ENCODE measurements at regions not wholly inside any gene's neighbourhood (a gene's known extent, or its start where the extent isn't known, plus 50 kb on each side); places are given as distances from the start of the nearest gene placed in this dataset.

DNA sequence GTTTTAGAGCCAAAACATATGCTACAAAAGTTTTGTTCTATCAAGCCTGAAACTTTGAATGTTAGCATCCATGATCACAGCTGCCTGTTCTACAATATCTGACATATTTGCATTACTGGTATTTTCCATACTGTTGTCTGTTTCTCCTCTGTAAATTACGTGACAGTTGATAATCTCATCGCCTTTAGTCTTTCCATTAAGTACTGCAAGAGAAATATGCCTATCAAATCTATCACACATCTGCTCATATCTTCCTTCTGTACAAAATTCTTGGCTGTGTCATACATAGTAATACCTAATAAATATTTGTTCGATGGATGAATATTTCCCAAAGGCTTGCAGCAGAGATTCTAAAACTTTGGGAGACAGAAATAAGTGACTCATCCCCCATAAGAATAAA is 717.3 kb downstream of the OTOL1 start:
- DNase-seq = no peak

DNA sequence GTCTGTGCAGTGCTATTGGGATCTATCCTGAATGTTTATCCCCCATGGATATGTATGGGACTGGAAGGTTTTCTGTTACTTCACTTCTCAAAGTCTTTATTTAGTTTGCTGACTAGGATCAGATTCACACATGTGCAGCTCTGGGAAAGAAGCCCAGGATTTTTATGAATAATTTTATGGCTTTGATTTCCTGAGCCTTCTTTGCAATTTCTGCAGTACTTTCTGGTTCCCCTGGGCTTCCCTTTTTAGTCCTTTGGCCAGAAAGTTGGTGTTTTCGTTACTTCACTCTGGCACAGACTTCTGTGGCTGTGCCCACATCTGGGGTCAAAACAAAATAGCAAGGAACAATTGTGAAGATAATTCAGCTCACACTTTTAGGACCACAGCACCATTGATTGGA is 721.0 kb downstream of the OTOL1 start:
- no peak for DNase-seq

DNA sequence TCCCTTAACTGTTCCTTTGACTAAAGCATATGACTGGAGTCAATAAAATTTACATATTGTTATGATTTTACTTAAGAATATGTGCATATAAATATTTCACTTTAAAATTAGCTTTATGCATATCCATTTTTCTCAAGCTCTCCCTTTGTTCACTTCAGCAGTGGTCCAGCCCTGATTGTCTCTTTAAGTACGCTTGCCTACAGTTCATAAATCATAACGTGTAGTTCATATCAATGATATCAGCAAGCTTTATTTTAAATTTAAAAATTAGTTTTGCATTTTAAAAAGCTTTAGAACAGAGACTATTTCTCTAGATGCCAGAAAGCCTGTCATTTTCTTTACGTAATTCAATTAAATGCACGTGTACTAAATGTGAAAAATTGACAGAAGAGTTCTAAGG is 721.9 kb downstream of the OTOL1 start:
- no peak for DNase-seq

DNA sequence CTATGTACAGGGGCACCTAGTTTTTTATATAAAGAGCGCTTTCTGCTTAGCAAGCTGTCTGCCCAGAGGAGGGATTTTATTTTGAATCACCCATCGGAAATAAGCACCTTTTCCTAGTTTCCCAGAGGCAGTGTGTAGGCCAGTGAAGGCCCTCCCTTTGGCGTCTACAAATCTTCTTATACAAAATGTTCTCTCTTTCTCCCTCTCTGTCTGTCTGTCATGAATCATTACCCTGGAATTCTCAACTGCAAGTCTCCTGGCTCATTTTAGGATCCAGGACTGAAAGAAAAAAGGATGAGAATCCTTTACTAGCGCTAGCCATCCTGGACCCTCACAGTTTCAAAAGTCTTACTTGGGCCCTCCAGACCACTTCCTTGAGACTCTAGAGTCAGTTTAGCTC is 728.1 kb downstream of the OTOL1 start:
- DNase-seq = no peak

DNA sequence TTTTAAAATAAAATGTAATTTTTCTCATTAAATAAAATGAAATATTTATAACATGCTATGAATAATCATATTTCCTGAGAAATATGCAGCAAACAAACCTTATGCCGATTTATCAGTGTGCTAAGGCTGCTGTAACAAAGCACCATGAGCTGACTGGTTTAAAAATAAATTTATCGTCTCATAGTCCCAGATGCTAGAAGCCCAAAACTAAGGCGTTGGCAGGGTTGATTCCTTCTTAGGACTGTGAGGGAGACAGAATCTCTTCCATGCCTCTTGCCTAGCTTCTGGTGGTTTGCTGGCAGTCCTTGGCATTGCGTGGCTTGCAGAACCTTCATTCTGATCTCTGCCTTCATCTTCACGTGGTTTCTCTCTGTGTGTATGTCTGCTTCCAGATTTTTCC is 740.3 kb downstream of the OTOL1 start:
- no peak for DNase-seq

DNA sequence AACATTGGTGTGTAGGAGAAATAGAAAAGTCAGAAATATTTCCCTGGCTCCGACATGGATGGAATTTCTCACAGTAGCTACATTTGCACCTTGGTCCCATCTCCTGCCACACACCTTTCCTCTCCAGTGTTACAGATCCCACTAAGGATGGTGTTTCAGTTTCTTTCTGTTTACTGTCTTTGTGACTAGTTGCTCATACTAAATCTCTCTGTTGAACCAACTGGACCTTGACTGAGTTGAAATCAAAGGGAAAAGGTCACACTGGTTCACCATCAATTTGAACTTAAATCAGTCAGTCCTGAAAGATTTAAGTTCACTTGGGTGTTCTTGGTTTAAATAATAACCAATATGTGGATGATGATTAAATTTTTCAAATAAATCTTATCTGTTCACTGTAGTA is 754.2 kb downstream of the OTOL1 start:
- no peak for DNase-seq

DNA sequence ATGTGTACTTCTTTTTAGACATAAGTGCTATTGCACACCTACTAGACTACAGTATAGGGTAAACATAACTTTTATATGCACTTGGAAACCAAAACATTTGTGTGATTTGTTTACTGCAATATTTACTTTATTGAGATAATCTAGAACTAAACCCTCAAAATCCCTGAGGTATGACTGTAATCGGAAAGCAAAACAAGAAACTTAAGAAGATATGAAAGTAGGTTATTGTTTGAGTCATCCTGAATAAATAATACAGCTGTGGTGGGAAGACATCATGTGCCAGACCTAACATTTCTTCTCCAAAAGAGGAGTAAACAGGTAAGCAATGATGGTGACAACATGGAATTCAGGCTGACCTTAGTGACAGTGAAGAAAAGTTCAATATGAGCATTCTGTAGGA is 765.5 kb downstream of the OTOL1 start:
- DNase-seq = no peak

DNA sequence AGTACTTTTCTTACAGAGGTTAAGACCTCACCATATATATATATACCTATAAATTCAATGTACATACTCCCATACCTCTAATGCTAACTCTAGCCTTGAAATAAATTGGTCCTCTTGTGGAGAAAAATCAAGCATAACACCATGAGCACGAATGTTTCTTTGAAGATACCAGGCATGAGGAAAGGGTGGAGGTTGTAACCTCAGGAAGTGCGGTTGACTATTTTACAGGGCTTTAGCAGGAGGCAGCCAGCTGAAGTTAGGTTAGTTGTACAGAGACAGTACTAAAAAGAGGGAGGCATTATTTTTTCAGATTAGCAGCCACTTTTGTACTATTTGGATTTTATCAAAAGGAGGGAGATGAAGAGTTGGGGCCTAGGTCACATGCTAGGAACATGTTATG is 767.0 kb downstream of the OTOL1 start:
- DNase-seq = no peak

DNA sequence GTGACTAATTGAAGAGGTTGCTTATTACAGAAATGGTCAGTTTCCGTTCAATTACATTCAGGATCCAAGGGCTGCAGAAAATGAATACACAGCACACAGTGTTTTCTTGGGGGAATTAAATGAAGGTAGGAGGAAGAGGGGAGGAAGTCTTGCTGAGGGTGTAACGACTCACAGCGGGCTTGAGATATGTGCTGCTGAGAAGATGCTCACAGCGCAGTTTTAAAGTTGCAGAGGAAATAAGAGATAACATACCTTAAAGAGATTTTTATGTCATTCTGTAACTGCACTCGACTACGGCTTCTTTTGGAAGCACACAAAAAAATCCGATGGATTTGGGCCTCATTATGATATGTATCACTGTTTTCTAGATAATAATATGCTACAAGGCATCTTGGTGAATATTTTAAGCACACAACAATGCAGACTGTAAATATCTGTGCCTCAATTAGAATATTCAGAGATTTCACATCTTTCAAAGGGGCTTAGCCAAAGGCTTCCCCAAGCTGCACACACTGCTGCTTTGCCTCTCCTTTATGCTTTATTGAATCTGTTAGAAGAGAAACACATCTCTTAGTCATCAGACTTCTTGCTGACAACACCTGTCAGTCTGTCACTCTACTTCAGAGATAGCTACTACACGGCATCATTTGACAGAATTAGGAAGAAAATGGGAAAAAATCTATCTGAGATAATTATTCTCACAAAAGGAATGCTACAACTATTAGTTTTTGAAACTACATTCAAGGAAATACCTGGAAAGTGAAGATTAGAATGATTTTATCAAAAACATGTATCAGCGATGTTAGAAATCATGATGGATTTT is 773.2 kb downstream of the OTOL1 start:
- no peak for DNase-seq

DNA sequence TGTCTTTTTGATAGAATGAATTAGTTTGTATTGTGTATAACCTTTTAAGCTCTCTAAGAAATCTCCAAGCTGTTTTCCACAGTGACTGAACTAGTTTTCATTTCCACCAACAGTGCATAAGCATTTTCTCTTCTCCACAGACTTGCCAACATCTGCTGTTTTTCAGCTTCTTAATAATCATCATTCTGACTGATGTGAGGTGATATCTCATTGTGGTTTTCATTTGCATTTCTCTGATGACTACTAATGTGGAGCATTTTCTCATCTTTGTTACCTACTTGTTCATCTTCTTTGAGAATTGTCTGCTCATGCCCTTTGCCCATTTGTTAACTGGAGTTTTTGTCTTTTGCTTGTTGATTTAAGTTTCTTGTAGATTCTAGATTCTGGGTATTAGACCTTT is 777.5 kb downstream of the OTOL1 start:
- DNase-seq = no peak

DNA sequence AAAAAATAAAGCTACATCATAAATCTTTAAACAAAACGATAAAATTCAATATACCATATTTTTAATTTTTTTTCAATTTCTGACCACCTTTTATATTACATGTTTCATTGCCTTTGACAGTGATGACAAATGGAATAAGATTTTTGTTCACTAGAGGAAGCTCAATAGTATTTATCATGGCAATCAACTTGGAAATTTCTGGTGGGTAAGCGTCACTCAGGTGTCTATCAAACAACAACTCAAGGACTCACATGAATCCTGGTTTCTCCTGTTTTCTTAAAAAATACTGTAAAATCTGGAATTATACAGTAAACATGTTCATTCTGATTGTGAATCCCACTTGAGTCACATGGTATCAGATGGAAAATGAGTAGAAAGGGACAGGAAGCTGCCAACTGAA is 782.2 kb downstream of the OTOL1 start:
- no peak for DNase-seq

DNA sequence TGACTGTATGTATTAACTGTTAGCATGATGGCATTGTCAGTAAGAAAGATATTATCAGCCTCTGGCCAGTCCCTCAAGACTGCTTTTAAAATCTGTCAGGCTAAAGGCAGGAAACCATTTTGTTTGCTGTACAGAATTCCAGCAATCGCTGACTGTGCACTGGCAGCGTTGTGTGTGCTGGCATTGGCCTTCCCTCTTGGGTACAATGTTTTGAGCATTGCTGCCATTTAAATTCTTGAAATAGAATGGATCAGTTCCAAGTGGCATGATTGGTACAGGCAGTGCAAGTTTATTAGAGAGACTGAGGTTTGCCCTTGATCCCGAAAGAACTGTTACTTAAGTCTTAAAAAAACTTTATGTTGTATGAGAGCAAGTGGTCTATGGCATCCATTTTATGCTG is 788.7 kb downstream of the OTOL1 start:
- DNase-seq = no peak

DNA sequence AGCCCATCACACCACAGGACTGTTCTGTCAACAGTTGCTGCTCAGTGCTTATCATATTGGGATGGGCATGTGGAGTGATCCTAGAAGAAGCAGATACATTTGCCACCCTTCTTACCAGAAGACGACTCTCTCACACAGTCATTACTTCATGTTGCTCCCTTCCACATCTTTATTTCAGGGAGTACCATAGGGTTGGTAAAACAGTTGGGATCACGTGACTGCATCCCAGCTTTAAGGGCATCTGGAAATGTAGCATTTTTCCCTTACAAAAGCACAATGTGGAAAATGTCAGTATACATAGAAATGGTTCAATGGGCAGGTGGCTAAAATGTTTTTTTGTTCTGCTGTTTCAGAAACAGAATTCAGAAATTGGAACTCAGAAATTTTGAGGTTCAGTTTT is 791.0 kb downstream of the OTOL1 start:
- DNase-seq = no peak

DNA sequence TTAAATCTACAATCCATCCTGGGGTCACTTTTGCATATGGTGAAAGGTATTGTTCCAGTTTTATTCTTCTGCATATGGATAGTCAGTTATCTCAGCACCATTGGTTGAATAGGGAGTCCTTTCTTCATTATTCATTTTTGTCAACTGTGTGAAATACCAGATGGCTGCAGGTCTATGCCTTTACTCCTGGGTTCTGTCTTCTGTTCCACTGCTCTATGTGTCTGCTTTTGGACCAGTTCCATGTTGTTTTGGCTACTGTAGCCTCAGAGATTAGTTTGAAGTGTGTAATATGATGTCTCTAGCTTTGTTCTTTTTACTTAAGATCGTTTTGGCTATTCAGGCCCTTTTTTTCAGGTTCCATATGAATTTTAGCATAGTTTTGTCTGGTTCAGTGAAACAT is 795.8 kb downstream of the OTOL1 start:
- DNase-seq = no peak

DNA sequence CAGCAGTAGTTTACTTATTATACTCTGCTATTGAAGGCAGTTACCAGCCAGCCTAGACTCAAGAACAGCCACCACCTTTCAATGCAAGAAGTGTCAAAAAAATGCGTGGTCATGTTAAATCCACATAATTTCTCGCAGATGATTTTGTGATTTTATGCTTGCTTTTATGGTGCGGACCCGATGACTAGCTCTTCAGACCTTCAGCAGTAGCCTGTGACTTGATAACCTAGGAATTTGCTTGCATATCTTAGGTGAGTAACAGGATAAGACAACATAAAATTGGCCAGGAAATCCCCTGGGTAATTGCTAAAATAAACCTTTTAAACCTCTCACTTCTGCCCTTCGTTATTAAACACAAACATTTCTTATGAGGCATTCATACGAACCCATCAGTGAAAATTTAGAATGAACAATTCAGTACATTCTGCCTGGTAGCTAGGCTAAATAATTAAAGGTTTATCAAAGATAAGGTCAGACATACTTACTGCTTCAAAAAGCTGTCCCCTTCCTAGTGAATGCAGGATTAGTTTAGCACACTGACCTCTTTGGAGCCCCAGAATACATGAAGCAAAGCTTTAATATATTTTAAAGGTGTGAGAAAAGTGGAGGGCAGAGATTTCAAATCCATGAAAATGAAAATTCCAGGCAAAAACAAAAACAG is 798.8 kb downstream of the OTOL1 start:
- no peak for DNase-seq

DNA sequence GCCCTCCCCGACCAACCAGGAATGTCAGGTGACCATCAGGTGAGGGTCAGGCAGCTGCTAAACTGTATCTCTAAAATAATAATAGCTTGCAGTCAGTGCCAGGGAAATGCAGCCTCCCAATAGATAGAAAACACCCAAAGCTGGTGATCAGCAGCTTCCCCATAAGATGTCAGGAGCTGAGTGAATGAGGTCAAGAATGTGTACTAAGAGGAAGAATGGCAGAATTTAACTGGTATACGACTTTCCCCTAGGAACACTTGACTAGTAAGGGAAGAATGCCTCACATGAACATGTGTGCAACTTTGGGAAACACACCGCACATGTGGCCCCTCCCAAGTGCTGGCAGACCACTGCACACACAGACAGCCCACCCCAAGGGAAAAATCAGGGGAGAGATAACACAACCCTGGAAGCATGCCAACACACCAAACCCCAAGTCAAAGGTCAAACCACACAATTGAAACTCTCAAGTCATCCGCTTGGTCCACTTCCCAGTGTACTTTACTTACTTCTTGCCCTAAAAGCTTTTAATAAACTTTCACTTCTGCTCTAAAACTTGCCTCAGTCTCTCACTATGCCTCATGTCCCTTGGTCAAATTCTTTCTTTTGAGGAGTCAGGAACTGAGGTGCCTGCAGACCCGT is 806.5 kb downstream of the OTOL1 start:
- DNase-seq = no peak

DNA sequence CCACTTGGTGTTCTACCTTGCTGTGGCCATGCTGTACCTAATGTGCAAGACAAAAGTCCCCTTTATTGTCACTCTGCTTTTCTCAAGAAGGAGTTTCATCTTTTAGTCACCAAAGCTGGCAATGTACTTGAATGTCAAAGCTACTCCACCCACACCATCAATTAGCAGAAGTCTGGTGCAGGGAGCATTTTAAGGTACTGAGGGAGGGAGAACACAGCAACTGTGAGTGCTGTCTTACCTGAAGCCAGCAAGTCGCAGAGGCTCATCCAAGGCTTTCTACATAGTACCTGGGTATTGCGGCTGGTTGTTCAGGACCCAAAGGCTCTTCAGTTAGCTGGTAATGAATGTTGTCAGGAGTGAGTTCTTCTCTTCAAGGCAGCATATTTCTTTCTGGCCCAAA is 820.4 kb downstream of the OTOL1 start:
- no peak for DNase-seq

DNA sequence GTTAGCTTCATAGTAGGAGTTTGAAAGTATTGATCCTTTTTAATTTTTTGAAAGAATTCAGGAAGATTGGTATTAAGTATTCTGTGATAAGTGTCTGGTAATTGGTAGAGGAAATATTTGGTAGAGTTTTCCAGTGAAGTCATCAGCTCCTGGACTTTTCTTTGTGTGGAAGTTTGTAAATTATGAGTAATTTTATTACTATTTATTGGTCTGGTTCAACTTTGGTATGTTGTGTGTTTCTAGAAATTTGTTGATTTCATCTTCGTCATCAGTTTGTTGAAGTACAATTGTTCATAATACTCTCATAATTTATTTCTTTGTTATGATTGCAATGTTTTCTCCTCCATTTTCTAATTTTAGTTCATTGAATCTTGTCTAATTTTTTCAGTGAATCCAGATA is 832.0 kb downstream of the OTOL1 start:
- no peak for DNase-seq

DNA sequence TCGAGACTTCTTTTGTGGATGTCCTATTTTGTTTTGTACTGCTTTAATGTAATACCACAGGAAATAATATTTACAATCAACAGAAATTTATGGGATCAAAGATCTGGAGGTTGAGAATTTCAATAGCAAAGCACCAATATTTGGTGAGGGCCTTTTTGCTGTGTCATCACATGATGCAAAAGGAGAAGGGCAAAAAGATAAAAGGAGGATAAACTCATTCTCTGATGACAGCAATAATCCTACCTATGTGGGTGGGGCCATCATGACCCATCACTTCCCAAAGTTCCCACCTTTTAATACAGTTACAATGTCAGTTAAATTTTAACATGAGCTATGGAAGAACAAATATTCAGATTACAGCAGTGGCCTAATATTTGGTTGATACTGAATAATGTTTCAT is 832.9 kb downstream of the OTOL1 start:
- DNase-seq = no peak

DNA sequence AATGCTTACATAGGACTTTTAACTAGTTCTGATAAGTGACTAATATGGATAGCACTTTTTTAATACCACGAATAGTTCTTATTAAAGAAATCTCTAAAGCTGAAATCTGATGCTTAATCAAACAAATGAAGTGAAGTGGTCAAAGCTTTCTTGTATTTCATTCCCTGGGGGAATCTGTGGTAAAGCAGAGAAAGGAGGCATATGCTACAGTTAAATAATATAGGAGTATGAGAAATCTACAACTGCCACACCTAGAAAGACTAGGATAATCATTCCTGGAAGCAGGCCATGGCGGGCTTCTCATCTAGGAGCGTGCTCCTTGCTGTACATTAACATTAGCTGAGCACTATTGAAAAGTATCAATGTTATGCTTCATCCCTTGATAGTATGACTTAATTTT is 835.7 kb downstream of the OTOL1 start:
- DNase-seq = no peak

DNA sequence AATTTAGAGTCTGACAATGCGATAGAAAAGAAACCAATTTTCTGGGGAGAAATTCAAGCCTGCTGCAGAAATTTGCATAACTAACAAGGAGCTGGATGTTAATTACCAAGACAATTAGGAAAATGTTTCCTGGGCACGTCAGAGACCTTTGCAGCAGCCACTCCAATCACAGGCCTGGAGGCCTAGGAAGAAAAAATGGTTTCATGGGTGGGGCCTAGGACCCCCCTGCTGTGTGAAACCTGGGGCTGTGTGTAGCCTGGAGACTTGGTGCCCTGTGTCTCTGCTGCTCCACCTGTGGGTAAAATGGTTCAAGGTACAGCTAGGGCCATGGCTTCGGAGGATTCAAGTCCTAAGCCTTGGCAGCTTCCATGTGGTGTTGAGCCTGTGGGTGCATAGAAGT is 837.9 kb downstream of the OTOL1 start:
- no peak for DNase-seq

DNA sequence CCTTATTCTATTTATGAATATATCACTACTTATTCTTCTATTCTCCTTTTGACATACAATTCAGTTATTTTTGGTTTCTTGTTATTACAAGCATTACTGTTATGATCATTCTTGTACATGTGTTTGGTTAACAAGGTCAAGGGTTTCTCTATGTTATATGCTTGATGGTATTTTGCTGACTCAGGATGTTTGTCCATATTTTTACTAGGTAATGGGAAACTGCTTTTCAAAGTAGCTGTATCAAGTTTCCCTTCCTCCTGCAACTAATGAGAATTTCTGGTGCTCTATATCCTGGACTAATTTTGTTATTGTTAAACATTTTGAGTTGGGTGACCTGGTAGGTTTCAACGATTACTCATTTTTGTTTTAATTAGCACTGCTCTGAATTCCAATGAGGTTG is 841.0 kb downstream of the OTOL1 start:
- DNase-seq = no peak

DNA sequence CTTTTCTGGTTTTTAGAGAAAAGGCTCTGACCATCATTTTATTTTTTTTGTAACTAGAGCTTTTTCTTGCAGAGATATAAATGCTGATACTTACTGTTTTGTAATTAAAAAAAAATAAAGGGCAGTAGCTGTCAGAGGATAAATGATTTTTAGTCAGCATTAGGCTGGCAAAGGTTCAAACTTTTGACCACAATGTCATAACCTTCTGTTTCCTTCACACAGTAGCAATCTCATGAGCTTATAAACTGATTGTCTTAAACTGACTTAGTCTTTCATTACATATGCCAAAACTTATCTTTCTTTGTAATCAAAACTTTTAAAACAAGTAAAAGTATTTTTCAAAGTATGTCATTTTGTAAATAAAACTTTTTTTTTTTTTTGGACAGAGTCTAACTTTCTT is 841.9 kb downstream of the OTOL1 start:
- DNase-seq = no peak

DNA sequence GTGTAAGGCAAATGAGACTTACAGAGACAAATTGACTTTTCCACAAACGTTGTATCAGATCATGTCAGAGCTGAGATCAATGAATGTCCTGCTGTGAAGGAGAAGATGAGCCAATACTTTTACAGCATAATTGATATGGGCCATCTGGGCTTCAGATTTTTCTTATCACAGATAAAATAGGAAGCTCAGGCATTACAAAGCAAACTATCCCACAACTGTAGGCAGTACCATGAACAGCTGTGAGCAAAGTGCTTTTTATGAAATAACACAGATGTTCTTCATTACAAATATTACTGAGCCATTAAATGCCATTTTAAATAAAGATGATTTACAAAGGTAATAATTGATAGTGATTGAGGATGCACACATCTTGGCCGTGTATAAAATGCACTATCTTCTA is 852.3 kb downstream of the OTOL1 start:
- no peak for DNase-seq
